ENCODE measurements at regions not wholly inside any gene's neighbourhood (a gene's known extent, or its start where the extent isn't known, plus 50 kb on each side); places are given as distances from the start of the nearest gene placed in this dataset.

- H2AFZ ChIP-seq (ENCODE audit: low read depth, low read length): no peak overlapping the region
- DNase-seq (ENCODE audit: low read depth, low spot score): no peak
- no peak overlapping the region for H3K4me3 ChIP-seq (replicated peaks in 1 of 3; ENCODE audit: insufficient read depth in 1 of 3, low read depth in 1 of 3, low read length in 3 of 3)
- H3K36me3 ChIP-seq (ENCODE audit: control insufficient read depth in 2 of 2, extremely low read depth in 1 of 2, insufficient read depth in 2 of 2, low read length in 2 of 2): no peaks in the 10 kb centered on the region
- H3K4me2 ChIP-seq (ENCODE audit: insufficient read depth, low read length): no peak overlapping the region
- no peaks in the 10 kb centered on the region for H3K9me3 ChIP-seq (replicated peaks; ENCODE audit: control insufficient read depth, insufficient read depth, low read length)
- TF ChIP-seq MYC (IDR thresholded peaks at IDR 0.05; ENCODE audit: low read depth, low read length) (no peak), GATA2 (IDR thresholded peaks at IDR 0.05; ENCODE audit: insufficient read depth, insufficient read length, low read depth, low read length) (no peak), POLR2A (IDR thresholded peaks at IDR 0.05; ENCODE audit: low read depth, low read length) (no peak), CTCF (IDR thresholded peaks at IDR 0.05; ENCODE audit: extremely low read depth in 1 of 2, insufficient read depth in 1 of 2, low read depth in 1 of 2, low read length in 2 of 2) (no peak), POLR2AphosphoS5 (IDR thresholded peaks at IDR 0.05; ENCODE audit: insufficient read depth, low read depth, low read length) (no peak), FOS (IDR thresholded peaks at IDR 0.05; ENCODE audit: borderline replicate concordance, insufficient read depth, low read length) (no peak), EZH2 (IDR thresholded peaks at IDR 0.05; ENCODE audit: borderline replicate concordance, low read depth, low read length, severe bottlenecking) (no peak), JUN (IDR thresholded peaks at IDR 0.05; ENCODE audit: borderline replicate concordance, insufficient read depth, insufficient read length, low read depth) (no peak)
- TF ChIP-seq, protein P1, sequence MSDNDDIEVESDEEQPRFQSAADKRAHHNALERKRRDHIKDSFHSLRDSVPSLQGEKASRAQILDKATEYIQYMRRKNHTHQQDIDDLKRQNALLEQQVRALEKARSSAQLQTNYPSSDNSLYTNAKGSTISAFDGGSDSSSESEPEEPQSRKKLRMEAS (IDR thresholded peaks at IDR 0.05; ENCODE audit: insufficient read depth, insufficient read length): no peak
- POLR2A ChIA-PET: no interaction called here
- no peaks in the 10 kb centered on the region for H3K9me1 ChIP-seq (replicated peaks; ENCODE audit: control insufficient read depth, extremely low read depth, insufficient read depth, low read length)
- peaks cover 16% of the 10 kb centered on the region for H3K4me1 ChIP-seq (ENCODE audit: control insufficient read depth, extremely low read depth, insufficient read depth, low read length)
- H4K20me1 ChIP-seq (replicated peaks; ENCODE audit: control insufficient read depth, extremely low read depth, insufficient read depth, low read length): no peaks in the 10 kb centered on the region
- dilution Hi-C loops (cut with MboI; ENCODE audit: extremely low pct_ligation_motif_present, low sequenced_read_pairs): loop anchor here (25.0 kb wide), 2 partner anchors 118 to 482 kb away; no protein-coding TSS in a partner anchor
- FAIRE-seq: no peak
- H3K79me2 ChIP-seq (ENCODE audit: control insufficient read depth, insufficient read depth, low read length): no peaks in the 10 kb centered on the region
- CTCF ChIA-PET: no interaction called here
- H3K27me3 ChIP-seq (ENCODE audit: control insufficient read depth in 2 of 2, insufficient read depth in 2 of 2, low read length in 2 of 2): no peaks in the 10 kb centered on the region
- intact Hi-C loops (cut with micrococcal nuclease): no loop called here
- no peak overlapping the region for H3K9ac ChIP-seq (replicated peaks; ENCODE audit: extremely low read depth, insufficient read depth, low read length)
- H3K27ac ChIP-seq (ENCODE audit: insufficient read depth, low read depth, low read length): no peak overlapping the region
- BruUV-seq (replicated peaks): no TSS peak
Measured at GRCh38 chr11:128155590-128155989, 431.8 kb downstream of the ETS1 start.

Data from endothelial cell of umbilical vein (primary cell).